IMR-90 (cell line): ENCODE measurements at regions not wholly inside any gene's neighbourhood (a gene's known extent, or its start where the extent isn't known, plus 50 kb on each side); places are given as distances from the start of the nearest gene placed in this dataset.

ENCODE experiments used
- ATAC-seq: fragments of 200-7000 bp; cut with Tn5 transposase; 2 replicates; pipeline ENCODE4 v1.9.1; 2020; ENCODE audit warnings: low read depth, mild to moderate bottlenecking, moderate library complexity
- BruUV-seq: library from RNA; stranded (reverse); fragments of 400-500 nt; replicated peaks from 2 replicates; lab custom pipeline; 2021; lab: Mats Ljungman, UMichigan
- CTCF ChIA-PET: fragments of 300-600 bp; formaldehyde crosslinking; extraction: SDS; loops from one replicate; lab custom pipeline; 2021; ENCODE audit warnings: antibody characterized with exemption; lab: Yijun Ruan, JAX
- POLR2A ChIA-PET: fragments of 300-600 bp; sonication (Branson Sonifier 250); formaldehyde crosslinking; loops from one replicate; lab custom pipeline; 2022; ENCODE audit warnings: antibody characterized with exemption; ENCODE audit not compliant: unreplicated experiment; lab: Charles Lee
- DNase-seq: peaks from one replicate; pipeline ENCODE4 v3.0.0; 2013
- H2AFZ ChIP-seq: replicated peaks from 2 replicates; pipeline ENCODE3; 2013; ENCODE audit warnings: low read length, mild to moderate bottlenecking; ENCODE audit not compliant: poor library complexity
- H2AK5ac ChIP-seq: 2 replicates; pipeline ENCODE4 v1.6.1; 2013; ENCODE audit warnings: low read depth, low read length, inconsistent platforms
- H2AK9ac ChIP-seq: replicated peaks from 2 replicates; pipeline ENCODE3; 2013; ENCODE audit warnings: mild to moderate bottlenecking, low read depth, low read length, moderate library complexity; ENCODE audit not compliant: poor library complexity
- H2BK120ac ChIP-seq: 2 replicates; pipeline ENCODE4 v1.6.1; 2013; ENCODE audit warnings: low read depth, low read length, inconsistent platforms
- H2BK15ac ChIP-seq: 3 replicates; pipeline ENCODE4 v1.6.1; 2013; ENCODE audit warnings: low read depth, low read length, inconsistent platforms
- H2BK20ac ChIP-seq: 2 replicates; pipeline ENCODE4 v1.6.1; 2013; ENCODE audit warnings: low read depth, mild to moderate bottlenecking, inconsistent platforms, low read length, moderate library complexity
- H2BK5ac ChIP-seq: 2 replicates; pipeline ENCODE4 v1.6.1; 2013; ENCODE audit warnings: mild to moderate bottlenecking, low read depth, low read length, inconsistent platforms; ENCODE audit not compliant: poor library complexity, severe bottlenecking
- H3K14ac ChIP-seq: replicated peaks from 2 replicates; pipeline ENCODE4 v1.6.1; 2013; ENCODE audit warnings: low read depth, low read length, inconsistent platforms
- H3K18ac ChIP-seq: 2 replicates; pipeline ENCODE4 v1.6.1; 2013; ENCODE audit warnings: low read depth, low read length, control low read depth
- H3K23ac ChIP-seq: 2 replicates; pipeline ENCODE4 v1.6.1; 2013; ENCODE audit warnings: low read depth, low read length, inconsistent platforms
- H3K27ac ChIP-seq: 2 replicates; pipeline ENCODE4 v1.5.1; 2013; ENCODE audit warnings: mild to moderate bottlenecking, control low read depth, low read length; ENCODE audit not compliant: insufficient read depth
- H3K27me3 ChIP-seq: 2 replicates; pipeline ENCODE4 v1.6.1; 2013; ENCODE audit warnings: low read length; ENCODE audit not compliant: control insufficient read depth, insufficient read depth
- H3K36me3 ChIP-seq: 2 replicates; pipeline ENCODE4 v1.6.1; 2013; ENCODE audit warnings: low read length, mixed read lengths; ENCODE audit not compliant: control insufficient read depth, insufficient read depth
- H3K4ac ChIP-seq: 2 replicates; pipeline ENCODE4 v1.6.1; 2013; ENCODE audit warnings: low read depth, low read length, inconsistent platforms
- H3K4me1 ChIP-seq: 2 replicates; pipeline ENCODE4 v1.6.1; 2013; ENCODE audit warnings: low read length, mixed read lengths; ENCODE audit not compliant: control insufficient read depth, insufficient read depth
- H3K4me2 ChIP-seq: 2 replicates; pipeline ENCODE4 v1.6.1; 2013; ENCODE audit warnings: low read depth, mild to moderate bottlenecking, control low read depth, low read length, moderate library complexity
- H3K4me3 ChIP-seq: 2 replicates; pipeline ENCODE4 v1.5.1; 2013; ENCODE audit warnings: low read depth, mild to moderate bottlenecking, control low read depth, low read length, moderate library complexity; ENCODE audit not compliant: insufficient read depth
- H3K56ac ChIP-seq: 2 replicates; pipeline ENCODE4 v1.6.1; 2013; ENCODE audit warnings: low read length, inconsistent platforms; ENCODE audit not compliant: insufficient read depth; ENCODE audit errors: extremely low read depth
- H3K79me1 ChIP-seq, 2 experiments: 2 replicates each; pipeline ENCODE4 v1.6.1; 2013; ENCODE audit warnings: low read length in 2 of 2, inconsistent platforms in 1 of 2, low read depth in 1 of 2
- H3K9ac ChIP-seq: 2 replicates; pipeline ENCODE4 v1.6.1; 2013; ENCODE audit warnings: low read depth, low read length, control low read depth
- H3K9me1 ChIP-seq: 2 replicates; pipeline ENCODE4 v1.6.1; 2013; ENCODE audit warnings: low read length, inconsistent platforms; ENCODE audit not compliant: insufficient read depth
- H3K9me3 ChIP-seq: 2 replicates; pipeline ENCODE4 v1.6.1; 2013; ENCODE audit warnings: low read length; ENCODE audit not compliant: control insufficient read depth, insufficient read depth
- H4K20me1 ChIP-seq: 2 replicates; pipeline ENCODE4 v1.6.1; 2013; ENCODE audit warnings: low read length, inconsistent platforms; ENCODE audit not compliant: insufficient read depth
- H4K5ac ChIP-seq: 2 replicates; pipeline ENCODE4 v1.6.1; 2013; ENCODE audit warnings: mild to moderate bottlenecking, low read depth, low read length, control low read depth
- H4K8ac ChIP-seq, 2 experiments: 2 replicates each; pipeline ENCODE4 v1.6.1; 2013; ENCODE audit warnings: low read depth in 2 of 2, low read length in 2 of 2, control low read depth in 1 of 2, inconsistent platforms in 1 of 2
- H4K91ac ChIP-seq: 2 replicates; pipeline ENCODE4 v1.6.1; 2013; ENCODE audit warnings: low read depth, low read length, inconsistent platforms; ENCODE audit not compliant: insufficient read depth
- BHLHE40 ChIP-seq: fragments of 150-350 bp; IDR thresholded peaks from 2 replicates; pipeline ENCODE4 v1.6.1; 2016; ENCODE audit warnings: mild to moderate bottlenecking, low read depth, low read length
- CEBPB ChIP-seq: IDR thresholded peaks from 2 replicates; pipeline ENCODE4 v1.6.1; 2012; ENCODE audit warnings: low read depth, low read length, improper control_type of control experiment
- CHD1 ChIP-seq: IDR thresholded peaks from 2 replicates; pipeline ENCODE4 v1.6.1; 2012; ENCODE audit warnings: low read depth, low read length, improper control_type of control experiment
- CTCF ChIP-seq: conservative IDR thresholded peaks from 2 replicates; pipeline ENCODE4 v1.5.1; 2012; ENCODE audit warnings: mild to moderate bottlenecking, low read depth, low read length, improper control_type of control experiment
- ELK1 ChIP-seq: fragments of 150-350 bp; IDR thresholded peaks from 2 replicates; pipeline ENCODE4 v1.6.1; 2016; ENCODE audit warnings: low read depth, mild to moderate bottlenecking, low read length, moderate library complexity, borderline replicate concordance
- FOS ChIP-seq: fragments of 150-350 bp; IDR thresholded peaks from 2 replicates; pipeline ENCODE4 v1.6.1; 2016; ENCODE audit warnings: low read depth, low read length
- MAFK ChIP-seq: IDR thresholded peaks from 2 replicates; pipeline ENCODE4 v1.6.1; 2012; ENCODE audit warnings: low read depth, low read length, improper control_type of control experiment
- MAZ ChIP-seq: IDR thresholded peaks from 2 replicates; pipeline ENCODE4 v1.6.1; 2012; ENCODE audit warnings: low read depth, mild to moderate bottlenecking, low read length, improper control_type of control experiment, moderate library complexity, borderline replicate concordance
- MXI1 ChIP-seq: IDR thresholded peaks from 2 replicates; pipeline ENCODE4 v1.6.1; 2012; ENCODE audit warnings: low read depth, mild to moderate bottlenecking, low read length, moderate library complexity, borderline replicate concordance
- NFE2L2 ChIP-seq: fragments of 150-350 bp; IDR thresholded peaks from 2 replicates; pipeline ENCODE4 v1.6.1; 2016; ENCODE audit warnings: low read depth, mild to moderate bottlenecking, low read length
- POLR2A ChIP-seq: IDR thresholded peaks from 2 replicates; pipeline ENCODE4 v1.6.1; 2012; ENCODE audit warnings: mild to moderate bottlenecking, low read depth, low read length
- RAD21 ChIP-seq: IDR thresholded peaks from 2 replicates; pipeline ENCODE4 v1.6.1; 2012; ENCODE audit warnings: low read length, improper control_type of control experiment
- RCOR1 ChIP-seq: IDR thresholded peaks from 2 replicates; pipeline ENCODE4 v1.6.1; 2012; ENCODE audit warnings: mild to moderate bottlenecking, low read length, improper control_type of control experiment; ENCODE audit not compliant: insufficient replicate concordance
- RFX5 ChIP-seq: IDR thresholded peaks from 2 replicates; pipeline ENCODE4 v1.8.0; 2012; ENCODE audit warnings: low read depth, mild to moderate bottlenecking, low read length, moderate library complexity
- SMC3 ChIP-seq: fragments of 150-350 bp; IDR thresholded peaks from 2 replicates; pipeline ENCODE4 v1.6.1; 2016; ENCODE audit warnings: low read depth, mild to moderate bottlenecking, antibody characterized with exemption, low read length, moderate library complexity
- USF2 ChIP-seq: fragments of 150-350 bp; IDR thresholded peaks from 2 replicates; pipeline ENCODE4 v1.6.1; 2017; ENCODE audit warnings: mild to moderate bottlenecking, antibody characterized with exemption, low read length, low read depth
- WGBS, 2 experiments: methylation state at CpG; one replicate each; pipeline versions ENCODE4 v1.1.5 to v1.1.7; 2013; ENCODE audit warnings: missing lambda C conversion rate in 2 of 2; ENCODE audit not compliant: insufficient read length in 1 of 2; ENCODE audit errors: extremely low coverage in 2 of 2; 5-methylcytosine and 5-hydroxymethylcytosine counted together
- dilution Hi-C: fragments of 300-500 bp; cut with HindIII; formaldehyde crosslinking; loops from one replicate; pipeline ENCODE4 v1.14.3; 2018; ENCODE audit warnings: low sequenced_read_pairs; ENCODE audit not compliant: unreplicated experiment
- in situ Hi-C: fragments of 300-500 bp; cut with MboI; formaldehyde crosslinking; loops from 3 replicates; pipeline ENCODE4 v1.14.3; 2019; ENCODE audit warnings: low sequenced_read_pairs, inconsistent platforms, mixed read lengths
- intact Hi-C: fragments of 100-400 bp; cut with micrococcal nuclease; formaldehyde crosslinking; loops from 2 replicates; pipeline ENCODE4 v1.10.0; 2022

- in situ Hi-C loops: no loop called here
- Histone ChIP-seq H3K4me3 (no peak overlapping the region), H3K4me1 (no peaks in the 10 kb centered on the region), H3K18ac (no peak overlapping the region), H3K4me2 (no peak overlapping the region), H2BK20ac (no peak overlapping the region), H3K23ac (no peak overlapping the region), H3K4ac (no peak overlapping the region), H2AK9ac (no peak overlapping the region), H3K27ac (no peak overlapping the region), H3K27me3 (no peaks in the 10 kb centered on the region; the same call in 1 of the 2 replicates), H4K91ac (no peak overlapping the region), H4K20me1 (no peaks in the 10 kb centered on the region), H3K79me1 (no peaks in the 10 kb centered on the region), H2BK15ac (no peak overlapping the region), H4K5ac (no peak overlapping the region), H3K9me3 (no peaks in the 10 kb centered on the region), H3K56ac (no peak overlapping the region), H2BK5ac (no peak overlapping the region), H2AFZ (no peak overlapping the region), H3K9me1 (no peaks in the 10 kb centered on the region), H4K8ac (no peak overlapping the region), H3K36me3 (no peaks in the 10 kb centered on the region), H2AK5ac (no peak overlapping the region), H3K9ac (no peak overlapping the region), H2BK120ac (no peak overlapping the region), H3K14ac (no peak overlapping the region)
- TF ChIP-seq MAFK (no peak), MXI1 (no peak), USF2 (no peak), CEBPB (no peak), FOS (no peak), MAZ (no peak), RCOR1 (no peak), SMC3 (no peak), POLR2A (no peak), CTCF (no peak), CHD1 (no peak), BHLHE40 (no peak), ELK1 (no peak), RAD21 (no peak), NFE2L2 (no peak), RFX5 (no peak)
- intact Hi-C loops: no loop called here
- BruUV-seq: no TSS peak
- no peak for ATAC-seq
- POLR2A ChIA-PET: no interaction called here
- CTCF ChIA-PET: no interaction called here
- no peak for DNase-seq
- dilution Hi-C loops: no loop called here
- WGBS, 2 experiments: 0% methylated on average over 1 of the region's 3 CpGs; no CpG with 5 or more reads in 1 of the 2 experiments
Measured at GRCh38 chr18:73189718-73190117, 321.9 kb upstream of the NETO1 start.
